Uterus (tissue), 2 donors: ENCODE measurements at regions not wholly inside any gene's neighbourhood (a gene's known extent, or its start where the extent isn't known, plus 50 kb on each side); places are given as distances from the start of the nearest gene placed in this dataset.

Source experiments
- CTCF ChIP-seq, 4 experiments: fragments of 200-600 bp in 2 of 4; fragments of 450-650 bp in 2 of 4; sonication (generic) in 2 of 4; IDR thresholded peaks; one replicate each; pipeline ENCODE4 v1.5.1; 2016 to 2019; ENCODE audit warnings: antibody characterized with exemption in 4 of 4, mild to moderate bottlenecking in 2 of 4, moderate library complexity in 1 of 4
- POLR2A ChIP-seq, 2 donors: fragments of 450-650 bp; IDR thresholded peaks; one replicate each; pipeline ENCODE4 v1.6.1; 2016; ENCODE audit warnings: antibody characterized with exemption in 2 of 2, mild to moderate bottlenecking in 1 of 2, moderate library complexity in 1 of 2

GRCh38 chr2:240319221-240319854 lies 116.1 kb upstream of the GPC1 start:
- TF ChIP-seq CTCF (IDR thresholded peaks at IDR 0.05): no peak
- TF ChIP-seq POLR2A (IDR thresholded peaks at IDR 0.05): no peak
